ENCODE measurements at regions not wholly inside any gene's neighbourhood (a gene's known extent, or its start where the extent isn't known, plus 50 kb on each side); places are given as distances from the start of the nearest gene placed in this dataset.

- Histone ChIP-seq H3K4me3 (ENCODE audit: low read depth, low read length, poor library complexity, severe bottlenecking) (no peak overlapping the region), H3K9me3 (ENCODE audit: low read length) (no peaks in the 10 kb centered on the region), H3K27ac (ENCODE audit: low read depth, low read length, poor library complexity, severe bottlenecking) (no peak overlapping the region), H3K4me2 (ENCODE audit: low read length) (no peak overlapping the region), H3K36me3 (ENCODE audit: insufficient read depth, low read length) (no peaks in the 10 kb centered on the region), H4K20me1 (ENCODE audit: insufficient read depth, low read length) (no peaks in the 10 kb centered on the region), H3K4me1 (ENCODE audit: insufficient read depth, low read length, severe bottlenecking) (no peaks in the 10 kb centered on the region), H3K79me2 (ENCODE audit: insufficient read depth, low read length) (no peaks in the 10 kb centered on the region), H2AFZ (ENCODE audit: low read length) (no peak overlapping the region), H3K9me2 (ENCODE audit: low read depth, low read length) (no peaks in the 10 kb centered on the region), H3F3A (ENCODE audit: insufficient read depth, low read length) (no peaks in the 10 kb centered on the region), H3K9ac (ENCODE audit: low read length) (no peak overlapping the region), H3K27me3 (ENCODE audit: insufficient read depth, low read length) (no peaks in the 10 kb centered on the region)
- TF ChIP-seq EZH2 (IDR thresholded peaks at IDR 0.05; ENCODE audit: borderline replicate concordance, low read length): no peak
- no peak for TF ChIP-seq CTCF (IDR thresholded peaks at IDR 0.05; ENCODE audit: low read length)
These were observed 103.8 kb upstream of the KLF4 start for GRCh38 chr9:107593224-107593870.

GRCh38 chr9:107592424-107592823, 102.9 kb upstream of the KLF4 start:
- TF ChIP-seq CTCF (IDR thresholded peaks at IDR 0.05; ENCODE audit: low read length): no peak
- TF ChIP-seq EZH2 (IDR thresholded peaks at IDR 0.05; ENCODE audit: borderline replicate concordance, low read length): no peak

GRCh38 chr9:107591781-107592180, 102.2 kb upstream of the KLF4 start:
- Histone ChIP-seq H4K20me1 (ENCODE audit: insufficient read depth, low read length) (no peaks in the 10 kb centered on the region), H2AFZ (ENCODE audit: low read length) (no peak overlapping the region), H3K4me2 (ENCODE audit: low read length) (no peak overlapping the region), H3K36me3 (ENCODE audit: insufficient read depth, low read length) (no peaks in the 10 kb centered on the region), H3K9me3 (ENCODE audit: low read length) (no peaks in the 10 kb centered on the region), H3K4me1 (ENCODE audit: insufficient read depth, low read length, severe bottlenecking) (no peaks in the 10 kb centered on the region), H3K79me2 (ENCODE audit: insufficient read depth, low read length) (no peaks in the 10 kb centered on the region), H3K27ac (ENCODE audit: low read depth, low read length, poor library complexity, severe bottlenecking) (no peak overlapping the region), H3K9ac (ENCODE audit: low read length) (no peak overlapping the region), H3K9me2 (ENCODE audit: low read depth, low read length) (no peaks in the 10 kb centered on the region), H3F3A (ENCODE audit: insufficient read depth, low read length) (no peaks in the 10 kb centered on the region), H3K27me3 (ENCODE audit: insufficient read depth, low read length) (no peaks in the 10 kb centered on the region), H3K4me3 (ENCODE audit: low read depth, low read length, poor library complexity, severe bottlenecking) (no peak overlapping the region)
- TF ChIP-seq CTCF (IDR thresholded peaks at IDR 0.05; ENCODE audit: low read length) (no peak), EZH2 (IDR thresholded peaks at IDR 0.05; ENCODE audit: borderline replicate concordance, low read length) (no peak)

More at GRCh38 chr9:107592424-107592823, 102.9 kb upstream of the KLF4 start:
- Histone ChIP-seq H3K4me3 (ENCODE audit: low read depth, low read length, poor library complexity, severe bottlenecking) (no peak overlapping the region), H3K9me2 (ENCODE audit: low read depth, low read length) (no peaks in the 10 kb centered on the region), H3K4me1 (ENCODE audit: insufficient read depth, low read length, severe bottlenecking) (no peaks in the 10 kb centered on the region), H3K9ac (ENCODE audit: low read length) (no peak overlapping the region), H3K27me3 (ENCODE audit: insufficient read depth, low read length) (no peaks in the 10 kb centered on the region), H3K79me2 (ENCODE audit: insufficient read depth, low read length) (no peaks in the 10 kb centered on the region), H4K20me1 (ENCODE audit: insufficient read depth, low read length) (no peaks in the 10 kb centered on the region), H3K4me2 (ENCODE audit: low read length) (no peak overlapping the region), H3K36me3 (ENCODE audit: insufficient read depth, low read length) (no peaks in the 10 kb centered on the region), H2AFZ (ENCODE audit: low read length) (no peak overlapping the region), H3F3A (ENCODE audit: insufficient read depth, low read length) (no peaks in the 10 kb centered on the region), H3K27ac (ENCODE audit: low read depth, low read length, poor library complexity, severe bottlenecking) (no peak overlapping the region), H3K9me3 (ENCODE audit: low read length) (no peaks in the 10 kb centered on the region)

Data from OCI-LY1 (cell line).